Spinal cord (tissue), 9 donors: ENCODE measurements at regions not wholly inside any gene's neighbourhood (a gene's known extent, or its start where the extent isn't known, plus 50 kb on each side); places are given as distances from the start of the nearest gene placed in this dataset.
"Not testable (repeated sequence)": the region's sequence is repeated elsewhere in the genome, so short reads cannot be mapped to it uniquely, and the experiment has no call there.

Experiments used
- DNase-seq, 6 donors: peaks; one replicate each; pipeline versions ENCODE4 v3.0.0 to v3.0.0-alpha.2; 2013 to 2015; ENCODE audit warnings: low spot score in 6 of 6, low read depth in 4 of 6
- H3K27ac ChIP-seq: one replicate; pipeline ENCODE4 v1.5.1; 2013; ENCODE audit warnings: low read depth, low read length, control low read depth
- H3K27me3 ChIP-seq: one replicate; pipeline ENCODE4 v1.6.1; 2013; ENCODE audit warnings: low read length; ENCODE audit not compliant: control insufficient read depth, insufficient read depth
- H3K36me3 ChIP-seq: one replicate; pipeline ENCODE4 v1.6.1; 2013; ENCODE audit warnings: low read length; ENCODE audit not compliant: control insufficient read depth, insufficient read depth
- H3K4me1 ChIP-seq: one replicate; pipeline ENCODE4 v1.6.1; 2013; ENCODE audit warnings: low read length; ENCODE audit not compliant: control insufficient read depth, insufficient read depth
- H3K4me3 ChIP-seq: one replicate; pipeline ENCODE4 v1.5.1; 2013; ENCODE audit warnings: low read depth, low read length, control low read depth
- H3K9me3 ChIP-seq: one replicate; pipeline ENCODE4 v1.6.1; 2013; ENCODE audit warnings: low read length; ENCODE audit not compliant: control insufficient read depth, insufficient read depth
- WGBS: methylation state at CpG from one replicate; pipeline ENCODE4 v1.1.5; 2013; ENCODE audit warnings: missing lambda C conversion rate; ENCODE audit not compliant: insufficient coverage; 5-methylcytosine and 5-hydroxymethylcytosine counted together
- donor health status: healthy.

- not testable (repeated sequence) for H3K4me1 ChIP-seq, H3K4me3 ChIP-seq, DNase-seq, H3K36me3 ChIP-seq, H3K27ac ChIP-seq, H3K27me3 ChIP-seq, H3K9me3 ChIP-seq
- 96% methylated on average over 17 of the region's 17 CpGs for WGBS
Measured at GRCh38 chr2:76697439-76697838, 824.7 kb downstream of the LRRTM4 start.

GRCh38 chr2:76692908-76693307 is 829.3 kb downstream of the LRRTM4 start:
- no CpG with 5 or more reads among the region's 4 CpGs for WGBS
- DNase-seq = peak in 1 of 6 donors; percentile 72

GRCh38 chr2:76688732-76689131 is 833.4 kb downstream of the LRRTM4 start:
- Histone ChIP-seq H3K27ac (no peak overlapping the region), H3K36me3 (no peaks in the 10 kb centered on the region), H3K27me3 (no peaks in the 10 kb centered on the region), H3K9me3 (no peaks in the 10 kb centered on the region), H3K4me1 (no peaks in the 10 kb centered on the region), H3K4me3 (no peak overlapping the region)
- no CpG with 5 or more reads among the region's 1 CpG for WGBS
- DNase-seq = no peak

More at GRCh38 chr2:76692908-76693307, 829.3 kb downstream of the LRRTM4 start:
- H3K9me3 ChIP-seq = no peaks in the 10 kb centered on the region
- no peaks in the 10 kb centered on the region for H3K27me3 ChIP-seq
- no peaks in the 10 kb centered on the region for H3K36me3 ChIP-seq
- no peak overlapping the region for H3K4me3 ChIP-seq
- no peaks in the 10 kb centered on the region for H3K4me1 ChIP-seq
- H3K27ac ChIP-seq = no peak overlapping the region

- DNase-seq = peak in 1 of 6 donors; percentile 23
- Histone ChIP-seq H3K4me1 (no peaks in the 10 kb centered on the region), H3K9me3 (no peaks in the 10 kb centered on the region), H3K27ac (no peak overlapping the region), H3K27me3 (no peaks in the 10 kb centered on the region), H3K36me3 (no peaks in the 10 kb centered on the region), H3K4me3 (no peak overlapping the region)
- WGBS = 81% methylated on average over 3 of the region's 3 CpGs
Measured at GRCh38 chr2:76687923-76688322, 834.3 kb downstream of the LRRTM4 start.

- Histone ChIP-seq H3K36me3 (no peaks in the 10 kb centered on the region), H3K27ac (no peak overlapping the region), H3K4me1 (no peaks in the 10 kb centered on the region), H3K4me3 (no peak overlapping the region), H3K9me3 (no peaks in the 10 kb centered on the region), H3K27me3 (no peaks in the 10 kb centered on the region)
- 18% methylated on average over 5 of the region's 6 CpGs for WGBS
- DNase-seq = peak in 3 of 6 donors; percentile 25 to 89 (median 76)
Measured at GRCh38 chr2:76684756-76685155, 837.4 kb downstream of the LRRTM4 start.

- DNase-seq = no peak
- Histone ChIP-seq H3K27me3 (no peaks in the 10 kb centered on the region), H3K27ac (no peak overlapping the region), H3K4me1 (no peaks in the 10 kb centered on the region), H3K9me3 (no peaks in the 10 kb centered on the region), H3K36me3 (no peaks in the 10 kb centered on the region), H3K4me3 (no peak overlapping the region)
- WGBS = no CpG with 5 or more reads among the region's 1 CpG
Measured at GRCh38 chr2:76679025-76679396, 843.2 kb downstream of the LRRTM4 start.

- H3K27me3 ChIP-seq = no peaks in the 10 kb centered on the region
- WGBS = no CpG with 5 or more reads among the region's 3 CpGs
- H3K9me3 ChIP-seq = no peaks in the 10 kb centered on the region
- H3K4me3 ChIP-seq = no peak overlapping the region
- H3K36me3 ChIP-seq = no peaks in the 10 kb centered on the region
- DNase-seq = peak in 1 of 6 donors; percentile 52
- H3K4me1 ChIP-seq = no peaks in the 10 kb centered on the region
- H3K27ac ChIP-seq = no peak overlapping the region
Measured at GRCh38 chr2:76678383-76679024, 843.7 kb downstream of the LRRTM4 start.

- DNase-seq = peak in 1 of 6 donors; percentile 93
Measured at GRCh38 chr2:76675212-76675611, 847.0 kb downstream of the LRRTM4 start.

GRCh38 chr2:76672798-76673197 is 849.4 kb downstream of the LRRTM4 start:
- Histone ChIP-seq H3K4me3 (no peak overlapping the region), H3K27me3 (no peaks in the 10 kb centered on the region), H3K27ac (no peak overlapping the region), H3K4me1 (no peaks in the 10 kb centered on the region), H3K9me3 (no peaks in the 10 kb centered on the region), H3K36me3 (no peaks in the 10 kb centered on the region)
- WGBS = 83% methylated on average over 1 of the region's 2 CpGs
- no peak for DNase-seq

More at GRCh38 chr2:76675212-76675611, 847.0 kb downstream of the LRRTM4 start:
- Histone ChIP-seq H3K36me3 (no peaks in the 10 kb centered on the region), H3K27ac (no peak overlapping the region), H3K27me3 (no peaks in the 10 kb centered on the region), H3K4me3 (no peak overlapping the region), H3K9me3 (no peaks in the 10 kb centered on the region), H3K4me1 (no peaks in the 10 kb centered on the region)

- no peaks in the 10 kb centered on the region for H3K9me3 ChIP-seq
- H3K4me3 ChIP-seq = no peak overlapping the region
- no peaks in the 10 kb centered on the region for H3K4me1 ChIP-seq
- H3K36me3 ChIP-seq = no peaks in the 10 kb centered on the region
- DNase-seq = peak in 1 of 6 donors; percentile 73
- WGBS = no CpG with 5 or more reads among the region's 3 CpGs
- no peak overlapping the region for H3K27ac ChIP-seq
- H3K27me3 ChIP-seq = no peaks in the 10 kb centered on the region
Measured at GRCh38 chr2:76669966-76670465, 852.2 kb downstream of the LRRTM4 start.
